Naive thymus-derived CD4-positive, alpha-beta T cell (primary cell): ENCODE measurements at regions not wholly inside any gene's neighbourhood (a gene's known extent, or its start where the extent isn't known, plus 50 kb on each side); places are given as distances from the start of the nearest gene placed in this dataset.

Experiments used
- ATAC-seq: fragments of 150-1000 bp; cut with Tn5 transposase; 2 replicates; pipeline ENCODE4 v1.10.0; 2021; ENCODE audit warnings: mild to moderate bottlenecking, moderate library complexity
- CTCF ChIA-PET: fragments of 350-600 bp; sonication (Branson Sonifier 250); formaldehyde crosslinking; loops from one replicate; lab custom pipeline; 2021; ENCODE audit warnings: antibody characterized with exemption; lab: Charles Lee
- POLR2A ChIA-PET: fragments of 350-600 bp; sonication (Branson Sonifier 250); formaldehyde crosslinking; loops from one replicate; lab custom pipeline; 2021; ENCODE audit warnings: antibody characterized with exemption, inconsistent platforms; lab: Charles Lee
- DNase-seq, 9 donors: peaks; one replicate each; pipeline versions ENCODE4 v3.0.0 to v3.0.0-alpha.2; 2020 to 2022; ENCODE audit warnings: mixed read lengths in 1 of 9
- H3K27ac ChIP-seq: one replicate; pipeline ENCODE4 v1.7.0; 2013; ENCODE audit warnings: mild to moderate bottlenecking, low read depth, low read length, moderate library complexity
- H3K27me3 ChIP-seq, 2 donors: one replicate each; pipeline ENCODE4 v1.7.0; 2013; ENCODE audit warnings: low read length in 2 of 2, mild to moderate bottlenecking in 2 of 2, moderate library complexity in 2 of 2; ENCODE audit not compliant: control insufficient read depth in 2 of 2, insufficient read depth in 2 of 2
- H3K36me3 ChIP-seq, 3 experiments: 1 replicate in 2 of 3; 2 replicates in 1 of 3; pipeline ENCODE4 v1.7.0; 2013; ENCODE audit warnings: low read length in 3 of 3, mild to moderate bottlenecking in 3 of 3, moderate library complexity in 1 of 3; ENCODE audit not compliant: insufficient read depth in 3 of 3, control insufficient read depth in 2 of 3
- H3K4me1 ChIP-seq, 2 donors: one replicate each; pipeline ENCODE4 v1.7.0; 2013; ENCODE audit warnings: low read length in 2 of 2, mild to moderate bottlenecking in 2 of 2, moderate library complexity in 1 of 2; ENCODE audit not compliant: control insufficient read depth in 2 of 2, insufficient read depth in 2 of 2
- H3K4me3 ChIP-seq: 2 replicates; pipeline ENCODE4 v1.7.0; 2013; ENCODE audit warnings: mild to moderate bottlenecking, low read length
- H3K9me3 ChIP-seq, 3 experiments: 1 replicate in 2 of 3; 2 replicates in 1 of 3; pipeline ENCODE4 v1.7.0; 2013; ENCODE audit warnings: low read length in 3 of 3; ENCODE audit not compliant: control insufficient read depth in 2 of 3
- H3K27ac Mint-ChIP-seq, 9 donors: one replicate each; pipeline ENCODE4 v1.8.0; 2020 to 2022; ENCODE audit warnings: mixed read lengths in 9 of 9, mild to moderate bottlenecking in 8 of 9, moderate library complexity in 5 of 9, inconsistent platforms in 2 of 9
- H3K27me3 Mint-ChIP-seq, 5 donors: one replicate each; pipeline ENCODE4 v1.8.0; 2021 to 2022; ENCODE audit warnings: mixed read lengths in 5 of 5, mild to moderate bottlenecking in 1 of 5
- H3K36me3 Mint-ChIP-seq, 5 donors: one replicate each; pipeline ENCODE4 v1.8.0; 2020 to 2022; ENCODE audit warnings: mixed read lengths in 5 of 5, mild to moderate bottlenecking in 3 of 5, inconsistent platforms in 1 of 5
- H3K4me1 Mint-ChIP-seq, 7 donors: one replicate each; pipeline ENCODE4 v1.8.0; 2020 to 2022; ENCODE audit warnings: mixed read lengths in 7 of 7, mild to moderate bottlenecking in 3 of 7, inconsistent platforms in 1 of 7
- H3K4me3 Mint-ChIP-seq, 10 donors: one replicate each; pipeline ENCODE4 v1.8.0; 2020 to 2022; ENCODE audit warnings: mild to moderate bottlenecking in 10 of 10, mixed read lengths in 10 of 10, moderate library complexity in 6 of 10, inconsistent platforms in 2 of 10
- H3K9me3 Mint-ChIP-seq, 11 donors: one replicate each; pipeline ENCODE4 v1.8.0; 2020 to 2022; ENCODE audit warnings: mixed read lengths in 11 of 11, mild to moderate bottlenecking in 4 of 11, inconsistent platforms in 1 of 11, moderate library complexity in 1 of 11
- intact Hi-C, 2 donors: fragments of 100-400 bp; cut with micrococcal nuclease; formaldehyde crosslinking; loops; one replicate each; pipeline ENCODE4 v1.15.1; 2023

DNA sequence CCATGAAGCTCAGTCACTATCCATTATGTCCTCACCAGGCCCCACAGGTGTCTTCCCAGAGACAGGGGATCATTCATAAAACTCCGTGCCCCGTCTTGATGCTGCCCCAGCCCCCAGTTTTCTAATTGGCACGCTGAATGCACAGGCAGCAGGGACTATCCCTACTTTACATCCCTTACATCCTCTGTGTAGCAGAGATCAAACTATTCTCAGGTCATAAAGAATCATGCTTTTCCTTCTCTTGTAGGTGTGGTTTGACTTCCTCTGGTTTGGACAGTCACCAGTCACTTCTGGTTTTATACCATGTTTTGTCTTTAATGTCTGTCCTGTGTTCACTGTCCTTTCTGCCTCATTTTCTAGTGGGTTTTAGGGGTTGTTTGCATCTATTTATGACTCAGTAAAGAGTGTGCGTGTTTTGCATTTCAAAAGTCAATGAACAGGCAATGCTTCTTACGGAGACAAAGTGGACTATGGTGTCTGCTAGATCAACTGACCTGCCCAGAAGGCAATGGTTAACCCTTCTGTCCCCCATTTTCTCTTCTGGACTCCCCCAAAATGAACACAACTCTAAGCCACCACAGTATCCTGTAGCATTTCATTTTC is 140.4 kb upstream of the NPVF start:
- Mint-ChIP-seq H3K4me3 (no peak overlapping the region), H3K27ac (no peak overlapping the region), H3K9me3 (peaks cover 8 to 37% (median 16%) of the 10 kb centered on the region in 11 donors), H3K4me1 (no peaks in the 10 kb centered on the region), H3K27me3 (peaks cover 4 to 28% (median 17%) of the 10 kb centered on the region in 5 donors), H3K36me3 (peaks cover 0 to 18% (median 3%) of the 10 kb centered on the region in 5 donors)
- intact Hi-C loops = no loop called here
- H3K36me3 ChIP-seq = no peaks in the 10 kb centered on the region
- H3K9me3 ChIP-seq = peaks cover 0 to 7% (median 0%) of the 10 kb centered on the region in 3 experiments
- ATAC-seq (no peak), DNase-seq (no peak)
- CTCF ChIA-PET = no interaction called here
- POLR2A ChIA-PET = no interaction called here
- H3K27ac ChIP-seq = no peak overlapping the region
- no peaks in the 10 kb centered on the region for H3K27me3 ChIP-seq
- H3K4me3 ChIP-seq = no peak overlapping the region
- no peaks in the 10 kb centered on the region for H3K4me1 ChIP-seq

- CTCF ChIA-PET = interaction anchor here (1.4 kb wide), 1 partner anchor 197 kb away, joined by 5 read pairs; no protein-coding TSS in a partner anchor
These were observed 141.5 kb upstream of the NPVF start for GRCh38 chr7:25369786-25370185.

DNA sequence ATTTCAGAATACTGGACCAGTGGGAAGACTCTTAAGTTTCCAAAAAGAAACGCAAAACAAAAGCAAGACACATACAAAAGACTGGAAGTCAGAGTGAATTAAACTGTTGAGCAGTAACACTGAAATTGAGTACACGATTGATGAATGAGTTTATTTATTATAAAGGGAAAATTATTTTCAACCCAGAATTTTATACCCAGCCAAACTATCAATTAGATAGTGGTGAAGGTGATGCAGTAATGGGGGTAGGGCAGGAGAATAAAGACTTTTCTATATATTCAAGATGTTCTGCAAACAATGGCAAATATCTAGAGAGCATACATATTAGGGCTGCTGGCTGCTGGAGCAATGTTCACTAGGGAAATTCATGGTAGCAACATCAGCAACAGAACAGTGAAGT is 143.7 kb upstream of the NPVF start:
- Histone ChIP-seq H3K4me1 (no peaks in the 10 kb centered on the region), H3K9me3 (peaks cover 0 to 7% (median 0%) of the 10 kb centered on the region in 3 experiments), H3K36me3 (no peaks in the 10 kb centered on the region), H3K27ac (no peak overlapping the region), H3K27me3 (no peaks in the 10 kb centered on the region), H3K4me3 (no peak overlapping the region)
- no peak overlapping the region for H3K27ac Mint-ChIP-seq
- peaks cover 0 to 18% (median 3%) of the 10 kb centered on the region in 5 donors for H3K36me3 Mint-ChIP-seq
- H3K4me3 Mint-ChIP-seq = no peak overlapping the region
- H3K27me3 Mint-ChIP-seq = peaks cover 4 to 25% (median 14%) of the 10 kb centered on the region in 5 donors
- ChIA-PET POLR2A (no interaction called here), CTCF (no interaction called here)
- DNase-seq (no peak), ATAC-seq (no peak)
- intact Hi-C loops = no loop called here
- no peaks in the 10 kb centered on the region for H3K4me1 Mint-ChIP-seq
- peaks cover 8 to 39% (median 16%) of the 10 kb centered on the region in 11 donors for H3K9me3 Mint-ChIP-seq

More at GRCh38 chr7:25369786-25370185, 141.5 kb upstream of the NPVF start:
- no peaks in the 10 kb centered on the region for H3K36me3 ChIP-seq
- no peaks in the 10 kb centered on the region for H3K4me1 ChIP-seq
- POLR2A ChIA-PET = no interaction called here
- Mint-ChIP-seq H3K27me3 (peaks cover 4 to 28% (median 17%) of the 10 kb centered on the region in 5 donors), H3K4me1 (no peaks in the 10 kb centered on the region), H3K4me3 (no peak overlapping the region), H3K9me3 (peaks cover 8 to 39% (median 16%) of the 10 kb centered on the region in 11 donors), H3K27ac (no peak overlapping the region), H3K36me3 (peaks cover 0 to 18% (median 3%) of the 10 kb centered on the region in 5 donors)
- no peak for DNase-seq
- intact Hi-C loops = no loop called here
- no peak overlapping the region for H3K4me3 ChIP-seq
- H3K9me3 ChIP-seq = peaks cover 0 to 7% (median 0%) of the 10 kb centered on the region in 3 experiments
- ATAC-seq = no peak
- no peaks in the 10 kb centered on the region for H3K27me3 ChIP-seq
- H3K27ac ChIP-seq = no peak overlapping the region

- H3K27ac Mint-ChIP-seq = no peak overlapping the region
- intact Hi-C loops = no loop called here
- peaks cover 6 to 16% (median 12%) of the 10 kb centered on the region in 5 donors for H3K27me3 Mint-ChIP-seq
- CTCF ChIA-PET = no interaction called here
- POLR2A ChIA-PET = interaction anchor here (0.8 kb wide), 1 partner anchor 14 kb away, joined by 3 read pairs; no protein-coding TSS in a partner anchor
- no peak overlapping the region for H3K4me3 Mint-ChIP-seq
- H3K4me1 ChIP-seq = no peaks in the 10 kb centered on the region
- DNase-seq (no peak), ATAC-seq (no peak)
- peaks cover 0 to 7% (median 3%) of the 10 kb centered on the region in 5 donors for H3K36me3 Mint-ChIP-seq
- peaks cover 8 to 28% (median 13%) of the 10 kb centered on the region in 11 donors for H3K9me3 Mint-ChIP-seq
- no peaks in the 10 kb centered on the region for H3K27me3 ChIP-seq
- H3K27ac ChIP-seq = no peak overlapping the region
- peaks cover 0 to 7% (median 0%) of the 10 kb centered on the region in 3 experiments for H3K9me3 ChIP-seq
- H3K4me1 Mint-ChIP-seq = peaks cover 0 to 2% (median 0%) of the 10 kb centered on the region in 7 donors
- no peaks in the 10 kb centered on the region for H3K36me3 ChIP-seq
- no peak overlapping the region for H3K4me3 ChIP-seq
These were observed 147.7 kb upstream of the NPVF start for GRCh38 chr7:25375805-25376600.

GRCh38 chr7:25379351-25380300 is 151.3 kb upstream of the NPVF start:
- Histone ChIP-seq H3K27me3 (no peaks in the 10 kb centered on the region), H3K4me3 (no peak overlapping the region), H3K4me1 (no peaks in the 10 kb centered on the region), H3K27ac (no peak overlapping the region), H3K9me3 (no peaks in the 10 kb centered on the region), H3K36me3 (no peaks in the 10 kb centered on the region)
- ChIA-PET POLR2A (interaction anchor here (0.6 kb wide), 1 partner anchor 222 kb away, joined by 5 read pairs; no protein-coding TSS in a partner anchor), CTCF (interaction anchor here (1.0 kb wide), 1 partner anchor 12 kb away, joined by 4 read pairs; no protein-coding TSS in a partner anchor)
- intact Hi-C loops = no loop called here
- Mint-ChIP-seq H3K4me1 (peaks cover 0 to 2% (median 0%) of the 10 kb centered on the region in 7 donors), H3K27me3 (peaks cover 5 to 24% (median 8%) of the 10 kb centered on the region in 5 donors), H3K27ac (no peak overlapping the region), H3K9me3 (no peaks in the 10 kb centered on the region), H3K36me3 (no peaks in the 10 kb centered on the region), H3K4me3 (no peak overlapping the region)
- DNase-seq = no peak
- ATAC-seq = no peak
